IgD-negative memory B cell (primary cell): ENCODE measurements at regions not wholly inside any gene's neighbourhood (a gene's known extent, or its start where the extent isn't known, plus 50 kb on each side); places are given as distances from the start of the nearest gene placed in this dataset.
A peak's percentile ranks its signal among the peaks of the same experiment; 100 is the strongest.
"Not testable (repeated sequence)": the region's sequence is repeated elsewhere in the genome, so short reads cannot be mapped to it uniquely, and the experiment has no call there.

Source experiments
- H3K27ac Mint-ChIP-seq, 3 donors: one replicate each; pipeline ENCODE4 v1.8.0; 2020 to 2022; ENCODE audit warnings: mild to moderate bottlenecking in 3 of 3, mixed read lengths in 3 of 3, moderate library complexity in 1 of 3
- H3K27me3 Mint-ChIP-seq: one replicate; pipeline ENCODE4 v1.8.0; 2021; ENCODE audit warnings: mixed read lengths
- H3K36me3 Mint-ChIP-seq: one replicate; pipeline ENCODE4 v1.8.0; 2020; ENCODE audit warnings: mild to moderate bottlenecking, mixed read lengths
- H3K4me1 Mint-ChIP-seq, 3 donors: one replicate each; pipeline ENCODE4 v1.8.0; 2020 to 2022; ENCODE audit warnings: mixed read lengths in 3 of 3, mild to moderate bottlenecking in 1 of 3
- H3K4me3 Mint-ChIP-seq, 4 donors: one replicate each; pipeline ENCODE4 v1.8.0; 2020 to 2022; ENCODE audit warnings: mild to moderate bottlenecking in 4 of 4, mixed read lengths in 4 of 4, moderate library complexity in 3 of 4
- H3K9me3 Mint-ChIP-seq, 3 donors: one replicate each; pipeline ENCODE4 v1.8.0; 2020 to 2021; ENCODE audit warnings: mixed read lengths in 3 of 3, mild to moderate bottlenecking in 1 of 3

GRCh38 chr12:29921307-29921706 is 137.6 kb upstream of the TMTC1 start:
- Mint-ChIP-seq H3K36me3 (no peaks in the 10 kb centered on the region), H3K4me3 (no peak overlapping the region), H3K27ac (no peak overlapping the region), H3K27me3 (no peaks in the 10 kb centered on the region), H3K4me1 (no peaks in the 10 kb centered on the region), H3K9me3 (peaks cover 5 to 13% (median 6%) of the 10 kb centered on the region in 3 donors)

- peaks cover 2% of the 10 kb centered on the region for H3K36me3 Mint-ChIP-seq
- H3K9me3 Mint-ChIP-seq = peaks cover 4 to 11% (median 5%) of the 10 kb centered on the region in 3 donors
- no peaks in the 10 kb centered on the region for H3K27me3 Mint-ChIP-seq
- no peak overlapping the region for H3K4me3 Mint-ChIP-seq
- no peak overlapping the region for H3K27ac Mint-ChIP-seq
- no peaks in the 10 kb centered on the region for H3K4me1 Mint-ChIP-seq
Measured at GRCh38 chr12:29908157-29908556, 124.4 kb upstream of the TMTC1 start.

GRCh38 chr12:29907461-29907860 is 123.7 kb upstream of the TMTC1 start:
- no peaks in the 10 kb centered on the region for H3K4me1 Mint-ChIP-seq
- H3K4me3 Mint-ChIP-seq = no peak overlapping the region
- no peak overlapping the region for H3K27ac Mint-ChIP-seq

GRCh38 chr12:29902043-29902442 is 118.3 kb upstream of the TMTC1 start:
- Mint-ChIP-seq H3K27me3 (no peaks in the 10 kb centered on the region), H3K36me3 (peaks cover 2% of the 10 kb centered on the region), H3K4me3 (no peak overlapping the region), H3K27ac (no peak overlapping the region), H3K9me3 (peaks cover 2 to 11% (median 3%) of the 10 kb centered on the region in 3 donors), H3K4me1 (no peaks in the 10 kb centered on the region)

More at GRCh38 chr12:29907461-29907860, 123.7 kb upstream of the TMTC1 start:
- Mint-ChIP-seq H3K36me3 (peaks cover 2% of the 10 kb centered on the region), H3K27me3 (no peaks in the 10 kb centered on the region), H3K9me3 (peaks cover 4 to 11% (median 4%) of the 10 kb centered on the region in 3 donors)

GRCh38 chr12:29901585-29901984 is 117.8 kb upstream of the TMTC1 start:
- Mint-ChIP-seq H3K36me3 (peaks cover 2% of the 10 kb centered on the region), H3K9me3 (peaks cover 1 to 9% (median 2%) of the 10 kb centered on the region in 3 donors), H3K27ac (no peak overlapping the region), H3K4me3 (no peak overlapping the region), H3K4me1 (no peaks in the 10 kb centered on the region), H3K27me3 (no peaks in the 10 kb centered on the region)

- Mint-ChIP-seq H3K27me3 (no peaks in the 10 kb centered on the region), H3K4me3 (no peak overlapping the region), H3K36me3 (no peaks in the 10 kb centered on the region), H3K9me3 (peaks cover 0 to 2% (median 0%) of the 10 kb centered on the region in 3 donors), H3K27ac (no peak overlapping the region), H3K4me1 (no peaks in the 10 kb centered on the region)
Measured at GRCh38 chr12:29899212-29899931, 115.6 kb upstream of the TMTC1 start.

- Mint-ChIP-seq H3K27me3 (no peaks in the 10 kb centered on the region), H3K27ac (no peak overlapping the region), H3K36me3 (no peaks in the 10 kb centered on the region), H3K9me3 (peaks cover 0 to 4% (median 4%) of the 10 kb centered on the region in 3 donors), H3K4me3 (no peak overlapping the region), H3K4me1 (no peaks in the 10 kb centered on the region)
Measured at GRCh38 chr12:29895966-29896365, 112.2 kb upstream of the TMTC1 start.

- peaks cover 0 to 5% (median 4%) of the 10 kb centered on the region in 3 donors for H3K9me3 Mint-ChIP-seq
- no peak overlapping the region for H3K27ac Mint-ChIP-seq
- H3K4me1 Mint-ChIP-seq = no peaks in the 10 kb centered on the region
- H3K4me3 Mint-ChIP-seq = no peak overlapping the region
- no peaks in the 10 kb centered on the region for H3K27me3 Mint-ChIP-seq
- H3K36me3 Mint-ChIP-seq = no peaks in the 10 kb centered on the region
Measured at GRCh38 chr12:29893002-29893401, 109.3 kb upstream of the TMTC1 start.

GRCh38 chr12:29891792-29892191 is 108.0 kb upstream of the TMTC1 start:
- Mint-ChIP-seq H3K27me3 (no peaks in the 10 kb centered on the region), H3K27ac (no peak overlapping the region), H3K4me1 (no peaks in the 10 kb centered on the region), H3K9me3 (peaks cover 0 to 8% (median 7%) of the 10 kb centered on the region in 3 donors), H3K36me3 (peaks cover 1% of the 10 kb centered on the region), H3K4me3 (no peak overlapping the region)

GRCh38 chr12:29889737-29890136 is 106.0 kb upstream of the TMTC1 start:
- no peak overlapping the region for H3K4me3 Mint-ChIP-seq
- H3K27ac Mint-ChIP-seq = no peak overlapping the region
- H3K27me3 Mint-ChIP-seq = no peaks in the 10 kb centered on the region
- peaks cover 4 to 10% (median 7%) of the 10 kb centered on the region in 3 donors for H3K9me3 Mint-ChIP-seq
- peaks cover 1% of the 10 kb centered on the region for H3K36me3 Mint-ChIP-seq
- no peaks in the 10 kb centered on the region for H3K4me1 Mint-ChIP-seq

- no peak overlapping the region for H3K4me3 Mint-ChIP-seq
- no peaks in the 10 kb centered on the region for H3K27me3 Mint-ChIP-seq
- H3K27ac Mint-ChIP-seq = no peak overlapping the region
- H3K9me3 Mint-ChIP-seq = peaks cover 5 to 12% (median 9%) of the 10 kb centered on the region in 3 donors
- peaks cover 1% of the 10 kb centered on the region for H3K36me3 Mint-ChIP-seq
- no peaks in the 10 kb centered on the region for H3K4me1 Mint-ChIP-seq
Measured at GRCh38 chr12:29888777-29889176, 105.0 kb upstream of the TMTC1 start.

- Mint-ChIP-seq H3K27ac (peak overlapping the region in 1 of 3 donors; percentile 73), H3K9me3 (peaks cover 7 to 11% (median 8%) of the 10 kb centered on the region in 3 donors)
- not testable (repeated sequence) for H3K4me3 Mint-ChIP-seq, H3K4me1 Mint-ChIP-seq, H3K36me3 Mint-ChIP-seq, H3K27me3 Mint-ChIP-seq
Measured at GRCh38 chr12:29884957-29885356, 101.2 kb upstream of the TMTC1 start.

- peaks cover 1% of the 10 kb centered on the region for H3K36me3 Mint-ChIP-seq
- no peak overlapping the region for H3K27ac Mint-ChIP-seq
- H3K4me3 Mint-ChIP-seq = no peak overlapping the region
- H3K4me1 Mint-ChIP-seq = no peaks in the 10 kb centered on the region
- H3K27me3 Mint-ChIP-seq = no peaks in the 10 kb centered on the region
- H3K9me3 Mint-ChIP-seq = peaks cover 8 to 11% (median 8%) of the 10 kb centered on the region in 3 donors
Measured at GRCh38 chr12:29883941-29884554, 100.3 kb upstream of the TMTC1 start.

- Mint-ChIP-seq H3K27me3 (no peaks in the 10 kb centered on the region), H3K4me3 (no peak overlapping the region), H3K4me1 (no peaks in the 10 kb centered on the region), H3K27ac (no peak overlapping the region), H3K9me3 (peaks cover 8 to 11% (median 8%) of the 10 kb centered on the region in 3 donors), H3K36me3 (peaks cover 1% of the 10 kb centered on the region)
Measured at GRCh38 chr12:29883525-29883924, 99.8 kb upstream of the TMTC1 start.

GRCh38 chr12:29882846-29883245 is 99.1 kb upstream of the TMTC1 start:
- peaks cover 8 to 12% (median 10%) of the 10 kb centered on the region in 3 donors for H3K9me3 Mint-ChIP-seq
- H3K4me3 Mint-ChIP-seq = no peak overlapping the region
- H3K27me3 Mint-ChIP-seq = no peaks in the 10 kb centered on the region
- H3K36me3 Mint-ChIP-seq = peaks cover under 1% of the 10 kb centered on the region
- H3K27ac Mint-ChIP-seq = no peak overlapping the region
- H3K4me1 Mint-ChIP-seq = no peaks in the 10 kb centered on the region

GRCh38 chr12:29880987-29881386 is 97.2 kb upstream of the TMTC1 start:
- Mint-ChIP-seq H3K4me3 (no peak overlapping the region), H3K36me3 (no peaks in the 10 kb centered on the region), H3K27ac (no peak overlapping the region), H3K9me3 (peaks cover 7 to 24% (median 10%) of the 10 kb centered on the region in 3 donors), H3K27me3 (no peaks in the 10 kb centered on the region), H3K4me1 (no peaks in the 10 kb centered on the region)
